ENCODE measurements at regions not wholly inside any gene's neighbourhood (a gene's known extent, or its start where the extent isn't known, plus 50 kb on each side); places are given as distances from the start of the nearest gene placed in this dataset.

- no peak overlapping the region for H3K4me3 ChIP-seq (ENCODE audit: low read length in 3 of 3)
- H3K4me1 ChIP-seq (ENCODE audit: control insufficient read depth in 3 of 3, insufficient read depth in 3 of 3, low read length in 3 of 3) = no peaks in the 10 kb centered on the region
- H3K27me3 ChIP-seq (ENCODE audit: control insufficient read depth in 3 of 3, insufficient read depth in 3 of 3, low read length in 3 of 3) = no peaks in the 10 kb centered on the region
- H3K9me3 ChIP-seq (ENCODE audit: control insufficient read depth in 3 of 3, low read length in 3 of 3) = no peaks in the 10 kb centered on the region
- H3K9ac ChIP-seq (ENCODE audit: low read depth in 1 of 3, low read length in 3 of 3) = no peak overlapping the region
- no peak overlapping the region for H3K27ac ChIP-seq (ENCODE audit: low read depth, low read length)
- no peaks in the 10 kb centered on the region for H3K36me3 ChIP-seq (ENCODE audit: control insufficient read depth in 3 of 3, insufficient read depth in 3 of 3, low read length in 3 of 3)
These were observed 122.3 kb downstream of the MTRR start for GRCh38 chr5:7991125-7991821.

DNA sequence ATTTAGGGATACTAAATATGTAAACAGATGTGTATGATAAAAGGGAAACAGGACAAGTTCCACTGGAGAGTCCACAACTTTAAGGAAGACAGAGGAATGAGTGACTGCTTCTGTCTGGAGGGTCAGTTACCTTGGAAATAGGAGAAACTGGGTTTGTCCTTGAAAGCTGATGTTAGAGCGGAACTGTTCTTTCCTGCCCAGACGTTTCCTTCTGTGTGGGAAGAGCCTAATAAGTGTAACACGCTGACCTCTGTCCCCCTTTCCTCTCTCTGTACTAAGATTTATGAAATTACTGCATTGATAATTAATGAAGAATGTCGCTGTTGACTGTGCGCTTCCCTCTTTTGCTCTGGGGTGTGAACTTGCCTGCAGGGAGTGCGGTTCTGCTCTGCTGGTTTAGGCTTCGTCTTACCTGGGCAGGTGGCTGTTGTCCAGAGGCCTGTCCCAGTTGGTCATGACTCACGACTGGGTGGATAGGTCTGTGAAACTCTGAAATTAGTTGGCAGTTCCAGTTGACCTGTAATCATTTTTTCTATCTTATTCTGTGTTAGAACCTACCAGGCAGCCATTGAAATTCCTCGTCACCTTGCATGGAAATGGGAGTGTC, 126.8 kb downstream of the MTRR start:
- Histone ChIP-seq H3K27me3 (ENCODE audit: control insufficient read depth in 3 of 3, insufficient read depth in 3 of 3, low read length in 3 of 3) (no peaks in the 10 kb centered on the region), H3K4me3 (ENCODE audit: low read length in 3 of 3) (no peak overlapping the region), H3K4me1 (ENCODE audit: control insufficient read depth in 3 of 3, insufficient read depth in 3 of 3, low read length in 3 of 3) (no peaks in the 10 kb centered on the region), H3K9ac (ENCODE audit: low read depth in 1 of 3, low read length in 3 of 3) (no peak overlapping the region), H3K9me3 (ENCODE audit: control insufficient read depth in 3 of 3, low read length in 3 of 3) (no peaks in the 10 kb centered on the region), H3K36me3 (ENCODE audit: control insufficient read depth in 3 of 3, insufficient read depth in 3 of 3, low read length in 3 of 3) (no peaks in the 10 kb centered on the region), H3K27ac (ENCODE audit: low read depth, low read length) (no peak overlapping the region)

DNA sequence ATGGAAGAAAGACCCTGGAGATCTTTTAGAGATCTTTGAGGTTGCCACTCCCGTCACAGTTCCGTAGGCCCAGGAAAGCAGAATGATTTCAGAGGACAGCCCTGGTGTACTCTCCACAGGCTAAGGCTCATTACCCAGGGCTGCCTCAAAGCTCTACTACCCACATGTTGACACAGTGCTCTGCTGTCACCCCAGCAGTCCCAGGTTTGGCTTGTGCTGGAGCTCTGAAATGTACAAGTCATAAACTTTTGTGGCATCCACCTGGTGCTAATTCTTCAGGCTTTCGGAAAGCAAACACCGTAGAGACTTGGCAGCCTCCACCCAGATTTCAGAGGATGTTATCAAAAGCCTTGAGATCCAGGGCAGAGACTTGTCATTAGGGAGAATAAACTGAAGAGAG, 136.5 kb downstream of the MTRR start:
- Histone ChIP-seq H3K27me3 (ENCODE audit: control insufficient read depth in 3 of 3, insufficient read depth in 3 of 3, low read length in 3 of 3) (no peaks in the 10 kb centered on the region), H3K27ac (ENCODE audit: low read depth, low read length) (no peak overlapping the region), H3K4me1 (ENCODE audit: control insufficient read depth in 3 of 3, insufficient read depth in 3 of 3, low read length in 3 of 3) (no peaks in the 10 kb centered on the region), H3K9me3 (ENCODE audit: control insufficient read depth in 3 of 3, low read length in 3 of 3) (peaks cover 0 to 3% (median 2%) of the 10 kb centered on the region in 3 donors), H3K36me3 (ENCODE audit: control insufficient read depth in 3 of 3, insufficient read depth in 3 of 3, low read length in 3 of 3) (no peaks in the 10 kb centered on the region), H3K4me3 (ENCODE audit: low read length in 3 of 3) (no peak overlapping the region), H3K9ac (ENCODE audit: low read depth in 1 of 3, low read length in 3 of 3) (no peak overlapping the region)

- H3K27me3 ChIP-seq (ENCODE audit: control insufficient read depth in 3 of 3, insufficient read depth in 3 of 3, low read length in 3 of 3) = no peaks in the 10 kb centered on the region
- H3K27ac ChIP-seq (ENCODE audit: low read depth, low read length) = no peak overlapping the region
- peaks cover 0 to 2% (median 0%) of the 10 kb centered on the region in 3 donors for H3K9me3 ChIP-seq (ENCODE audit: control insufficient read depth in 3 of 3, low read length in 3 of 3)
- H3K9ac ChIP-seq (ENCODE audit: low read depth in 1 of 3, low read length in 3 of 3) = no peak overlapping the region
- H3K4me1 ChIP-seq (ENCODE audit: control insufficient read depth in 3 of 3, insufficient read depth in 3 of 3, low read length in 3 of 3) = no peaks in the 10 kb centered on the region
- H3K36me3 ChIP-seq (ENCODE audit: control insufficient read depth in 3 of 3, insufficient read depth in 3 of 3, low read length in 3 of 3) = no peaks in the 10 kb centered on the region
- H3K4me3 ChIP-seq (ENCODE audit: low read length in 3 of 3) = no peak overlapping the region
These were observed 143.4 kb downstream of the MTRR start for GRCh38 chr5:8012131-8012977.

DNA sequence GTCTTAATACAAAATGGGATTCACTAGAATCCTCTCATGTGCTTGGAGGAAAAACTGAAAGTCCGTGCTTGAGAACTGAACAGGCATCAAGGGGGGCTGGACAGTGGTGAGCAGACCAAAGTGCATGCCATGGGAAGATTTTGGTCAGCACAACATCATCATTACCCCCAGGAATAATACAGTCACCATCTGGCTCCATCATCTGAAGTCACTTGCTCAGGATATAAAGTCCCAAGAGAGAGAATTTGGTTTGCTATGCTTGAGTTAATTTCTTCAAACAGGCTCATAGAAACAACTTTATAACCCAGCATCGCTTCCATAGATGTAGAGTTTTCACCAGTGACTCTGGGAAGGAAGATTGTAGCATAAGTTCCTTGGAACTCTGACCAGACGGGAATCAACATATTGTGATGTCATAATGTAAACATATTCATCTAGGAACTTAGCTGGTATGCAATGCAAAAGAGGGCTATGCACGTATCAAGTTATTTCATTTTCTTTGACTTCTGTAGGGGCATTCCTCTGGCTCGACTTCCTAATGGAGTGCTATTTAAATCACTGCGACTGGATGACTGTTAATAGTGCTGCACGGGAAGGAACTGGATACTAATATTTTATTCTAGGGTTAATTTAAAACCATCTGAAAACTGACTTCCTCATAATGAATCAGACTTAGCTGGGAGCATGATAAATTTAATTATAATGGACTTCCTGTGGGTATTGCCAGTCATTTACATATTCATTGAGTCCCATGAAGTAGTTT, 145.2 kb downstream of the MTRR start:
- H3K4me1 ChIP-seq (ENCODE audit: control insufficient read depth in 3 of 3, insufficient read depth in 3 of 3, low read length in 3 of 3) = no peaks in the 10 kb centered on the region
- H3K4me3 ChIP-seq (ENCODE audit: low read length in 3 of 3) = no peak overlapping the region
- no peak overlapping the region for H3K27ac ChIP-seq (ENCODE audit: low read depth, low read length)
- no peaks in the 10 kb centered on the region for H3K36me3 ChIP-seq (ENCODE audit: control insufficient read depth in 3 of 3, insufficient read depth in 3 of 3, low read length in 3 of 3)
- H3K9me3 ChIP-seq (ENCODE audit: control insufficient read depth in 3 of 3, low read length in 3 of 3) = peaks cover 0 to 2% (median 0%) of the 10 kb centered on the region in 3 donors
- H3K27me3 ChIP-seq (ENCODE audit: control insufficient read depth in 3 of 3, insufficient read depth in 3 of 3, low read length in 3 of 3) = no peaks in the 10 kb centered on the region
- no peak overlapping the region for H3K9ac ChIP-seq (ENCODE audit: low read depth in 1 of 3, low read length in 3 of 3)

- Histone ChIP-seq H3K36me3 (ENCODE audit: control insufficient read depth in 3 of 3, insufficient read depth in 3 of 3, low read length in 3 of 3) (no peaks in the 10 kb centered on the region), H3K9ac (ENCODE audit: low read depth in 1 of 3, low read length in 3 of 3) (no peak overlapping the region), H3K27me3 (ENCODE audit: control insufficient read depth in 3 of 3, insufficient read depth in 3 of 3, low read length in 3 of 3) (no peaks in the 10 kb centered on the region), H3K9me3 (ENCODE audit: control insufficient read depth in 3 of 3, low read length in 3 of 3) (no peaks in the 10 kb centered on the region), H3K4me3 (ENCODE audit: low read length in 3 of 3) (no peak overlapping the region), H3K27ac (ENCODE audit: low read depth, low read length) (no peak overlapping the region), H3K4me1 (ENCODE audit: control insufficient read depth in 3 of 3, insufficient read depth in 3 of 3, low read length in 3 of 3) (no peaks in the 10 kb centered on the region)
These were observed 150.8 kb downstream of the MTRR start for GRCh38 chr5:8019719-8020218.

- no peak overlapping the region for H3K4me3 ChIP-seq (ENCODE audit: low read length in 3 of 3)
- H3K27me3 ChIP-seq (ENCODE audit: control insufficient read depth in 3 of 3, insufficient read depth in 3 of 3, low read length in 3 of 3) = no peaks in the 10 kb centered on the region
- no peaks in the 10 kb centered on the region for H3K9me3 ChIP-seq (ENCODE audit: control insufficient read depth in 3 of 3, low read length in 3 of 3)
- no peaks in the 10 kb centered on the region for H3K4me1 ChIP-seq (ENCODE audit: control insufficient read depth in 3 of 3, insufficient read depth in 3 of 3, low read length in 3 of 3)
- no peak overlapping the region for H3K27ac ChIP-seq (ENCODE audit: low read depth, low read length)
- no peak overlapping the region for H3K9ac ChIP-seq (ENCODE audit: low read depth in 1 of 3, low read length in 3 of 3)
- H3K36me3 ChIP-seq (ENCODE audit: control insufficient read depth in 3 of 3, insufficient read depth in 3 of 3, low read length in 3 of 3) = no peaks in the 10 kb centered on the region
These were observed 152.0 kb downstream of the MTRR start for GRCh38 chr5:8020861-8021514.

DNA sequence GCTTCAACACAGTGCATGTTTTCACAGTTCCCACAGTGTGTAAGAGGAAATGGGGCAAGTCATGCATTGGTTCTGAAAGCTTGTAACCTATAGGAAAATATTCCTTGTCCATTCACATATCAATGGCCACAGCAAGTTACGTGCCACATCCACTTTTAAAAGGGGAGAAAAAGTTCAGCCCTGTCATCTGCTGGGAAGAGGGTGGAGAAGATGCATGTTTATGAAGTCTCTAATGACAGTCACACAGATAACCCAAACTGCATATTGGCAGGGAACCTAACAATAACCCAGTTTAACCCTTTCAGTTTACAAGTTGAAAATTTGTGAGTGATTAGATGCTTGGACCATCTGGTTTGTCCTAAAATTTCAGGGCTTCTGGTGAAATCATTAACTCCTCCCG, 159.3 kb downstream of the MTRR start:
- H3K4me3 ChIP-seq (ENCODE audit: low read length in 3 of 3) = no peak overlapping the region
- H3K27me3 ChIP-seq (ENCODE audit: control insufficient read depth in 3 of 3, insufficient read depth in 3 of 3, low read length in 3 of 3) = no peaks in the 10 kb centered on the region
- H3K36me3 ChIP-seq (ENCODE audit: control insufficient read depth in 3 of 3, insufficient read depth in 3 of 3, low read length in 3 of 3) = no peaks in the 10 kb centered on the region
- no peak overlapping the region for H3K27ac ChIP-seq (ENCODE audit: low read depth, low read length)
- H3K4me1 ChIP-seq (ENCODE audit: control insufficient read depth in 3 of 3, insufficient read depth in 3 of 3, low read length in 3 of 3) = no peaks in the 10 kb centered on the region
- no peak overlapping the region for H3K9ac ChIP-seq (ENCODE audit: low read depth in 1 of 3, low read length in 3 of 3)
- H3K9me3 ChIP-seq (ENCODE audit: control insufficient read depth in 3 of 3, low read length in 3 of 3) = no peaks in the 10 kb centered on the region

DNA sequence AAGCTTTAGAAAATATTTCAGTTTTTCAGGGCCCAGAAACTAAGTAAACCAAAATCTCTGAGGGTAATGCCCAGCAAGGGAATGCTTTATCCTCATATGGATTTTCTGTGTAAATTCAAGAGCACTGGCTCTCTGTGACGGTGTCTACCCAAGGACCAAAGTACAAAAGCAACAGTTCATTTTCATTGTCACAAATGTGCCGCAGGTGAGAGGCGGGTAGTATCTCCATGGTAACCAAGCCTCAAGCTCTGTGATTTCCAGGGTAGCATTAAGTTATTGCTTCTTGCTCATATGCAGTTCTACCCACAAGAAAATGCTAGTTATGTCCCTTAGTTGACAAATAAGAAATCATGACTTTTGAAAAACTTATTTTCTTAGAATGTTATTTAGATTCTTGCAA, 164.3 kb downstream of the MTRR start:
- H3K9me3 ChIP-seq (ENCODE audit: control insufficient read depth in 3 of 3, low read length in 3 of 3) = no peaks in the 10 kb centered on the region
- no peaks in the 10 kb centered on the region for H3K4me1 ChIP-seq (ENCODE audit: control insufficient read depth in 3 of 3, insufficient read depth in 3 of 3, low read length in 3 of 3)
- no peaks in the 10 kb centered on the region for H3K36me3 ChIP-seq (ENCODE audit: control insufficient read depth in 3 of 3, insufficient read depth in 3 of 3, low read length in 3 of 3)
- no peaks in the 10 kb centered on the region for H3K27me3 ChIP-seq (ENCODE audit: control insufficient read depth in 3 of 3, insufficient read depth in 3 of 3, low read length in 3 of 3)
- H3K27ac ChIP-seq (ENCODE audit: low read depth, low read length) = no peak overlapping the region
- no peak overlapping the region for H3K9ac ChIP-seq (ENCODE audit: low read depth in 1 of 3, low read length in 3 of 3)
- no peak overlapping the region for H3K4me3 ChIP-seq (ENCODE audit: low read length in 3 of 3)

Data from skeletal muscle tissue (tissue), 3 donors.